Loucy (cell line): ENCODE measurements at regions not wholly inside any gene's neighbourhood (a gene's known extent, or its start where the extent isn't known, plus 50 kb on each side); places are given as distances from the start of the nearest gene placed in this dataset.

Experiments
- CTCF ChIP-seq: fragments of 200-600 bp; sonication (generic); conservative IDR thresholded peaks from 2 replicates; pipeline ENCODE4 v1.5.1; 2014; ENCODE audit warnings: mild to moderate bottlenecking, antibody characterized with exemption, low read length
- EZH2phosphoT487 ChIP-seq: fragments of 200-600 bp; IDR thresholded peaks from 2 replicates; pipeline ENCODE4 v1.6.1; 2018; ENCODE audit warnings: antibody characterized with exemption, mild to moderate bottlenecking, moderate library complexity, borderline replicate concordance

DNA sequence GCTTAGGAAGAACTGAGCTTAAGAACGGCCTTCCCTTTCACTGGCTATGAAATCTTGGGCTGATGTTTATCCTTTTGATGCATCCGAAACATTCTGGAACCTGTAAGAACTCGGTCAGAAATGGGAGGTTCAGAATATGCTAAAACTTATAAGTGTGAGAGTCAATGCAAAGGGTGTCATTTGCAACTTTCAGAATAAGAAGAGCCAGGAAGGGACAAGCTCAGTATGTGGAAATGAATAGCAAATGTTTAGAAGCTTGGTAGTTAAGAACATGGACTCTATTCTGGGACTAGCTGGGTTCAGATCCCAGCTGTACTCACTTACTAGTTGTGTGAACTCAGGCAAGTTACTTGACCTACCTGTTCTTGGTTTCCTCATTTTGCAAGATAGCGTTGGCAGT lies 234.1 kb downstream of the OMA1 start:
- TF ChIP-seq CTCF (no peak), EZH2phosphoT487 (no peak)
